ENCODE measurements at regions not wholly inside any gene's neighbourhood (a gene's known extent, or its start where the extent isn't known, plus 50 kb on each side); places are given as distances from the start of the nearest gene placed in this dataset.

DNA sequence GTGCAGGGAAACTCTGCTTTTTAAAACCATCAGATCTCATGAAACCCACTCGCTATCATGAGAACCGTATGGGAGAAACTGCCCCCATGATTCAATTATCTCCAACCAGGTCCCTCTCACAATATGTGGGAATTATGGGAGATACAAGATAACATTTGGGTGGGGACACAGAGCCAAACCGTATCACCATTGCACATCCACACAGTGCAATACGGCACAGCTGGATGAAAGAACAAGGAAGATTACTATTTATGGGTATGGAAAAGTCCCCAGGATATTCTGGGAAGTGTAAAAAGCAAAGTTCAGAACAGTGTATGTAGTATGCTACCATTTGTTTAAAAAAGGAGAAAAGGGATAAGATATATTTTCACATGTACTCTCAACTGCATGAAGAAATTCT lies 290.1 kb downstream of the PIK3C3 start:
- H4K8ac ChIP-seq (ENCODE audit: low read depth, low read length): no peak overlapping the region
- no peak overlapping the region for H4K91ac ChIP-seq (ENCODE audit: low read depth, low read length, poor library complexity)
- H3K4me1 ChIP-seq (ENCODE audit: control insufficient read depth in 2 of 2, insufficient read depth in 1 of 2, low read depth in 1 of 2, low read length in 2 of 2): no peaks in the 10 kb centered on the region

GRCh38 chr18:42255908-42256765 lies 301.1 kb downstream of the PIK3C3 start:
- DNase-seq (ENCODE audit: low spot score): no peak
- Histone ChIP-seq H3K9ac (ENCODE audit: low read depth, low read length, poor library complexity) (no peak overlapping the region), H3K18ac (ENCODE audit: low read length) (peak overlapping the region; percentile 25), H2BK12ac (ENCODE audit: low read length) (no peak overlapping the region), H4K91ac (ENCODE audit: low read depth, low read length, poor library complexity) (no peak overlapping the region), H3K36me3 (replicated peaks in 1 of 2; ENCODE audit: control insufficient read depth in 2 of 2, insufficient read depth in 2 of 2, low read length in 2 of 2) (no peaks in the 10 kb centered on the region), H2BK120ac (ENCODE audit: low read depth, low read length) (no peak overlapping the region), H3K14ac (ENCODE audit: low read length) (peak overlapping the region; percentile 98), H2AK5ac (ENCODE audit: low read depth, low read length) (peak overlapping the region; percentile 63), H3K9me3 (replicated peaks in 1 of 2; ENCODE audit: control insufficient read depth in 2 of 2, insufficient read depth in 1 of 2, low read depth in 1 of 2, low read length in 2 of 2) (no peaks in the 10 kb centered on the region), H3K79me1 (ENCODE audit: low read depth, low read length) (no peaks in the 10 kb centered on the region), H3K4ac (ENCODE audit: low read length) (no peak overlapping the region), H3K4me2 (ENCODE audit: insufficient read depth, low read length, poor library complexity, severe bottlenecking) (no peak overlapping the region), H4K8ac (ENCODE audit: low read depth, low read length) (no peak overlapping the region), H3K23ac (ENCODE audit: low read depth, low read length, poor library complexity) (no peak overlapping the region), H2BK15ac (ENCODE audit: low read length) (no peak overlapping the region), H2BK5ac (ENCODE audit: low read length) (no peak overlapping the region), H3K27ac (replicated peaks; ENCODE audit: low read length) (no peak overlapping the region), H3K4me1 (ENCODE audit: control insufficient read depth in 2 of 2, insufficient read depth in 1 of 2, low read depth in 1 of 2, low read length in 2 of 2) (no peaks in the 10 kb centered on the region), H2AFZ (ENCODE audit: low read length) (no peak overlapping the region), H3K4me3 (ENCODE audit: low read length in 2 of 2) (no peak overlapping the region), H3K27me3 (ENCODE audit: control insufficient read depth in 3 of 3, insufficient read depth in 3 of 3, low read depth in 1 of 3, low read length in 3 of 3) (no peaks in the 10 kb centered on the region)
- WGBS, 2 donors (ENCODE audit: extremely low coverage in 2 of 2, insufficient read length in 2 of 2, insufficient replicate concordance in 1 of 2): no CpG with 5 or more reads among the region's 5 CpGs

More for the DNA sequence above, 290.1 kb downstream of the PIK3C3 start:
- Histone ChIP-seq H2BK5ac (ENCODE audit: low read length) (no peak overlapping the region), H3K36me3 (replicated peaks in 1 of 2; ENCODE audit: control insufficient read depth in 2 of 2, insufficient read depth in 2 of 2, low read length in 2 of 2) (no peaks in the 10 kb centered on the region), H3K4me3 (ENCODE audit: low read length in 2 of 2) (no peak overlapping the region), H2BK12ac (ENCODE audit: low read length) (no peak overlapping the region), H3K23ac (ENCODE audit: low read depth, low read length, poor library complexity) (no peak overlapping the region), H3K79me1 (ENCODE audit: low read depth, low read length) (no peaks in the 10 kb centered on the region), H2BK15ac (ENCODE audit: low read length) (no peak overlapping the region), H3K27me3 (ENCODE audit: control insufficient read depth in 3 of 3, insufficient read depth in 3 of 3, low read depth in 1 of 3, low read length in 3 of 3) (no peaks in the 10 kb centered on the region), H2BK120ac (ENCODE audit: low read depth, low read length) (no peak overlapping the region), H3K4ac (ENCODE audit: low read length) (no peak overlapping the region), H2AK5ac (ENCODE audit: low read depth, low read length) (no peak overlapping the region), H3K18ac (ENCODE audit: low read length) (no peak overlapping the region), H3K4me2 (ENCODE audit: insufficient read depth, low read length, poor library complexity, severe bottlenecking) (no peak overlapping the region), H3K9me3 (replicated peaks in 1 of 2; ENCODE audit: control insufficient read depth in 2 of 2, insufficient read depth in 1 of 2, low read depth in 1 of 2, low read length in 2 of 2) (no peaks in the 10 kb centered on the region), H3K27ac (replicated peaks; ENCODE audit: low read length) (no peak overlapping the region), H2AFZ (ENCODE audit: low read length) (no peak overlapping the region), H3K9ac (ENCODE audit: low read depth, low read length, poor library complexity) (no peak overlapping the region), H3K14ac (ENCODE audit: low read length) (no peak overlapping the region)
- WGBS, 2 donors (ENCODE audit: extremely low coverage in 2 of 2, insufficient read length in 2 of 2, insufficient replicate concordance in 1 of 2): no CpG with 5 or more reads among the region's 4 CpGs
- DNase-seq (ENCODE audit: low spot score): no peak

GRCh38 chr18:42258301-42258965 lies 303.4 kb downstream of the PIK3C3 start:
- Histone ChIP-seq H3K9ac (ENCODE audit: low read depth, low read length, poor library complexity) (no peak overlapping the region), H2BK15ac (ENCODE audit: low read length) (no peak overlapping the region), H3K23ac (ENCODE audit: low read depth, low read length, poor library complexity) (no peak overlapping the region), H3K79me1 (ENCODE audit: low read depth, low read length) (no peaks in the 10 kb centered on the region), H4K8ac (ENCODE audit: low read depth, low read length) (no peak overlapping the region), H2AK5ac (ENCODE audit: low read depth, low read length) (no peak overlapping the region), H3K18ac (ENCODE audit: low read length) (no peak overlapping the region), H3K27ac (replicated peaks; ENCODE audit: low read length) (no peak overlapping the region), H3K14ac (ENCODE audit: low read length) (no peak overlapping the region), H3K4me2 (ENCODE audit: insufficient read depth, low read length, poor library complexity, severe bottlenecking) (no peak overlapping the region), H3K4ac (ENCODE audit: low read length) (no peak overlapping the region), H3K36me3 (replicated peaks in 1 of 2; ENCODE audit: control insufficient read depth in 2 of 2, insufficient read depth in 2 of 2, low read length in 2 of 2) (no peaks in the 10 kb centered on the region), H3K4me3 (ENCODE audit: low read length in 2 of 2) (no peak overlapping the region), H2BK120ac (ENCODE audit: low read depth, low read length) (no peak overlapping the region), H2BK12ac (ENCODE audit: low read length) (no peak overlapping the region), H4K91ac (ENCODE audit: low read depth, low read length, poor library complexity) (no peak overlapping the region), H3K9me3 (replicated peaks in 1 of 2; ENCODE audit: control insufficient read depth in 2 of 2, insufficient read depth in 1 of 2, low read depth in 1 of 2, low read length in 2 of 2) (no peaks in the 10 kb centered on the region), H2BK5ac (ENCODE audit: low read length) (no peak overlapping the region), H3K27me3 (ENCODE audit: control insufficient read depth in 3 of 3, insufficient read depth in 3 of 3, low read depth in 1 of 3, low read length in 3 of 3) (no peaks in the 10 kb centered on the region), H2AFZ (ENCODE audit: low read length) (no peak overlapping the region), H3K4me1 (ENCODE audit: control insufficient read depth in 2 of 2, insufficient read depth in 1 of 2, low read depth in 1 of 2, low read length in 2 of 2) (no peaks in the 10 kb centered on the region)
- DNase-seq (ENCODE audit: low spot score): no peak
- WGBS, 2 donors (ENCODE audit: extremely low coverage in 2 of 2, insufficient read length in 2 of 2, insufficient replicate concordance in 1 of 2): no CpG with 5 or more reads among the region's 2 CpGs

GRCh38 chr18:42261731-42262130 lies 306.7 kb downstream of the PIK3C3 start:
- no peaks in the 10 kb centered on the region for H3K79me1 ChIP-seq (ENCODE audit: low read depth, low read length)
- no peak overlapping the region for H2BK120ac ChIP-seq (ENCODE audit: low read depth, low read length)
- no peak overlapping the region for H2BK15ac ChIP-seq (ENCODE audit: low read length)

More at GRCh38 chr18:42261731-42262130, 306.7 kb downstream of the PIK3C3 start:
- no peak overlapping the region for H4K91ac ChIP-seq (ENCODE audit: low read depth, low read length, poor library complexity)
- H3K27me3 ChIP-seq (ENCODE audit: control insufficient read depth in 3 of 3, insufficient read depth in 3 of 3, low read depth in 1 of 3, low read length in 3 of 3): no peaks in the 10 kb centered on the region
- H2BK5ac ChIP-seq (ENCODE audit: low read length): no peak overlapping the region
- H3K9me3 ChIP-seq (replicated peaks in 1 of 2; ENCODE audit: control insufficient read depth in 2 of 2, insufficient read depth in 1 of 2, low read depth in 1 of 2, low read length in 2 of 2): no peaks in the 10 kb centered on the region
- H2BK12ac ChIP-seq (ENCODE audit: low read length): no peak overlapping the region
- no peak overlapping the region for H3K4me2 ChIP-seq (ENCODE audit: insufficient read depth, low read length, poor library complexity, severe bottlenecking)
- H3K9ac ChIP-seq (ENCODE audit: low read depth, low read length, poor library complexity): no peak overlapping the region
- no CpG with 5 or more reads among the region's 1 CpG for WGBS, 2 donors (ENCODE audit: extremely low coverage in 2 of 2, insufficient read length in 2 of 2, insufficient replicate concordance in 1 of 2)
- no peak overlapping the region for H3K14ac ChIP-seq (ENCODE audit: low read length)
- no peaks in the 10 kb centered on the region for H3K4me1 ChIP-seq (ENCODE audit: control insufficient read depth in 2 of 2, insufficient read depth in 1 of 2, low read depth in 1 of 2, low read length in 2 of 2)
- H3K4ac ChIP-seq (ENCODE audit: low read length): no peak overlapping the region
- H3K18ac ChIP-seq (ENCODE audit: low read length): no peak overlapping the region
- no peak overlapping the region for H3K27ac ChIP-seq (replicated peaks; ENCODE audit: low read length)
- no peak overlapping the region for H2AFZ ChIP-seq (ENCODE audit: low read length)
- no peak overlapping the region for H2AK5ac ChIP-seq (ENCODE audit: low read depth, low read length)
- no peaks in the 10 kb centered on the region for H3K36me3 ChIP-seq (replicated peaks in 1 of 2; ENCODE audit: control insufficient read depth in 2 of 2, insufficient read depth in 2 of 2, low read length in 2 of 2)
- no peak overlapping the region for H4K8ac ChIP-seq (ENCODE audit: low read depth, low read length)
- H3K23ac ChIP-seq (ENCODE audit: low read depth, low read length, poor library complexity): no peak overlapping the region
- no peak for DNase-seq (ENCODE audit: low spot score)
- no peak overlapping the region for H3K4me3 ChIP-seq (ENCODE audit: low read length in 2 of 2)

Measured in neuronal stem cell (in vitro differentiated cells).